Neural cell (in vitro differentiated cells): ENCODE measurements at regions not wholly inside any gene's neighbourhood (a gene's known extent, or its start where the extent isn't known, plus 50 kb on each side); places are given as distances from the start of the nearest gene placed in this dataset.

Experiments
- H2AFZ ChIP-seq: fragments of 200-600, 300-800 bp; sonication (generic), shearing (Covaris generic); 2 replicates; pipeline ENCODE4 v1.6.0; 2014; ENCODE audit warnings: low read depth, mild to moderate bottlenecking, antibody characterized with exemption, low read length, moderate library complexity
- H3F3A ChIP-seq: fragments of 200-600 bp; shearing (Covaris generic); 2 replicates; pipeline ENCODE4 v1.6.1; 2016; ENCODE audit warnings: mild to moderate bottlenecking, moderate library complexity, mixed read lengths, antibody characterized with exemption, low read length; ENCODE audit not compliant: insufficient read depth, poor library complexity, severe bottlenecking
- H3K27ac ChIP-seq: fragments of 200-600, 300-800 bp; sonication (generic), shearing (Covaris generic); 2 replicates; pipeline ENCODE4 v1.5.1; 2014; ENCODE audit warnings: mild to moderate bottlenecking, low read length, moderate library complexity
- H3K27me3 ChIP-seq: fragments of 300-800, 200-600 bp; sonication (generic), shearing (Covaris generic); 2 replicates; pipeline ENCODE4 v1.6.0; 2014; ENCODE audit warnings: mild to moderate bottlenecking, low read depth, low read length, moderate library complexity; ENCODE audit not compliant: insufficient read depth
- H3K36me3 ChIP-seq: fragments of 300-800, 200-600 bp; sonication (generic), shearing (Covaris generic); 2 replicates; pipeline ENCODE4 v1.5.1; 2014; ENCODE audit warnings: mild to moderate bottlenecking, antibody characterized with exemption, low read length, moderate library complexity; ENCODE audit not compliant: insufficient read depth
- H3K4me2 ChIP-seq: fragments of 300-800, 200-600 bp; sonication (generic), shearing (Covaris generic); 2 replicates; pipeline ENCODE4 v1.6.0; 2014; ENCODE audit warnings: mild to moderate bottlenecking, low read length
- H3K4me3 ChIP-seq: fragments of 300-800, 200-600 bp; sonication (generic), shearing (Covaris generic); 2 replicates; pipeline ENCODE4 v1.5.1; 2014; ENCODE audit warnings: mild to moderate bottlenecking, low read length, moderate library complexity
- H3K79me2 ChIP-seq: fragments of 200-600 bp; shearing (Covaris generic); replicated peaks from 2 replicates; pipeline ENCODE4 v1.6.0; 2014; ENCODE audit warnings: mild to moderate bottlenecking, low read length, moderate library complexity; ENCODE audit not compliant: insufficient read depth
- H3K9ac ChIP-seq: fragments of 300-800, 200-600 bp; sonication (generic), shearing (Covaris generic); 2 replicates; pipeline ENCODE4 v1.6.1; 2016; ENCODE audit warnings: mild to moderate bottlenecking, low read length, mixed read lengths
- H3K9me2 ChIP-seq: fragments of 200-600 bp; shearing (Covaris generic); 2 replicates; pipeline ENCODE4 v1.6.1; 2016; ENCODE audit warnings: mild to moderate bottlenecking, low read length, mixed read lengths; ENCODE audit not compliant: insufficient read depth
- H3K9me3 ChIP-seq: fragments of 200-600, 300-800 bp; sonication (generic), shearing (Covaris generic); 2 replicates; pipeline ENCODE4 v1.6.1; 2016; ENCODE audit warnings: mild to moderate bottlenecking, mixed run types, low read length, moderate library complexity, mixed read lengths
- H4K20me1 ChIP-seq: fragments of 200-600 bp; shearing (Covaris generic); 2 replicates; pipeline ENCODE4 v1.6.1; 2016; ENCODE audit warnings: mild to moderate bottlenecking, mixed run types; ENCODE audit not compliant: insufficient read depth
- CTCF ChIP-seq: fragments of 450-650 bp; IDR thresholded peaks from 2 replicates; pipeline ENCODE4 v1.5.1; 2014; ENCODE audit warnings: antibody characterized with exemption, mild to moderate bottlenecking, moderate library complexity; ENCODE audit not compliant: poor library complexity, severe bottlenecking
- EP300 ChIP-seq: fragments of 450-650 bp; conservative IDR thresholded peaks from 2 replicates; pipeline ENCODE4 v1.6.1; 2014; ENCODE audit warnings: antibody characterized with exemption, mild to moderate bottlenecking, moderate library complexity; ENCODE audit not compliant: poor library complexity, severe bottlenecking
- EZH2 ChIP-seq: fragments of 200-600, 300-800 bp; shearing (Covaris generic), sonication (generic); IDR thresholded peaks from 2 replicates; pipeline ENCODE4 v1.6.1; 2014; ENCODE audit warnings: antibody characterized with exemption, low read length, borderline replicate concordance, mild to moderate bottlenecking; ENCODE audit not compliant: insufficient read depth, poor library complexity, severe bottlenecking
- MXI1 ChIP-seq: fragments of 450-650 bp; conservative IDR thresholded peaks from 2 replicates; pipeline ENCODE4 v1.6.1; 2014; ENCODE audit warnings: antibody characterized with exemption, mild to moderate bottlenecking; ENCODE audit not compliant: poor library complexity, severe bottlenecking
- POLR2AphosphoS5 ChIP-seq: IDR thresholded peaks from 2 replicates; pipeline ENCODE4 v1.6.1; 2012
- RAD21 ChIP-seq: fragments of 450-650 bp; conservative IDR thresholded peaks from 2 replicates; pipeline ENCODE4 v1.6.1; 2014; ENCODE audit warnings: antibody characterized with exemption, mild to moderate bottlenecking, moderate library complexity
- REST ChIP-seq: IDR thresholded peaks from 2 replicates; pipeline ENCODE4 v1.6.1; 2012; ENCODE audit warnings: borderline replicate concordance
- SMC3 ChIP-seq: fragments of 450-650 bp; conservative IDR thresholded peaks from 2 replicates; pipeline ENCODE4 v1.6.1; 2014; ENCODE audit warnings: antibody characterized with exemption, mild to moderate bottlenecking, moderate library complexity; ENCODE audit not compliant: poor library complexity
- TAF1 ChIP-seq: IDR thresholded peaks from 2 replicates; pipeline ENCODE4 v1.6.1; 2012; ENCODE audit warnings: low read depth

GRCh38 chr16:9191274-9191850 is 99.9 kb downstream of the HAPSTR1 start:
- TF ChIP-seq REST: no peak
- TF ChIP-seq EP300: no peak
- TF ChIP-seq SMC3: no peak
- no peak for TF ChIP-seq TAF1
- TF ChIP-seq RAD21: no peak
- no peak for TF ChIP-seq CTCF
- no peak for TF ChIP-seq EZH2
- TF ChIP-seq MXI1: no peak
- Histone ChIP-seq H3K9ac (no peak overlapping the region), H4K20me1 (no peaks in the 10 kb centered on the region), H3K27me3 (no peaks in the 10 kb centered on the region), H3K9me2 (no peaks in the 10 kb centered on the region), H3K27ac (no peak overlapping the region), H3K9me3 (no peaks in the 10 kb centered on the region), H3K36me3 (no peaks in the 10 kb centered on the region), H3K79me2 (no peaks in the 10 kb centered on the region), H2AFZ (no peak overlapping the region), H3K4me2 (no peak overlapping the region), H3F3A (no peaks in the 10 kb centered on the region), H3K4me3 (no peak overlapping the region)

GRCh38 chr16:9192746-9193145 is 101.3 kb downstream of the HAPSTR1 start:
- no peaks in the 10 kb centered on the region for H3K9me2 ChIP-seq
- H2AFZ ChIP-seq: no peak overlapping the region
- no peaks in the 10 kb centered on the region for H3K79me2 ChIP-seq
- no peak overlapping the region for H3K9ac ChIP-seq
- H3K4me2 ChIP-seq: no peak overlapping the region
- no peaks in the 10 kb centered on the region for H3F3A ChIP-seq
- no peaks in the 10 kb centered on the region for H3K9me3 ChIP-seq
- no peaks in the 10 kb centered on the region for H3K36me3 ChIP-seq
- no peak overlapping the region for H3K4me3 ChIP-seq
- TF ChIP-seq EP300 (no peak), CTCF (no peak), RAD21 (no peak), REST (no peak), SMC3 (no peak), MXI1 (no peak), TAF1 (no peak), POLR2AphosphoS5 (no peak), EZH2 (no peak)
- no peak overlapping the region for H3K27ac ChIP-seq
- no peaks in the 10 kb centered on the region for H3K27me3 ChIP-seq
- no peaks in the 10 kb centered on the region for H4K20me1 ChIP-seq
